ENCODE measurements at regions not wholly inside any gene's neighbourhood (a gene's known extent, or its start where the extent isn't known, plus 50 kb on each side); places are given as distances from the start of the nearest gene placed in this dataset.

DNA sequence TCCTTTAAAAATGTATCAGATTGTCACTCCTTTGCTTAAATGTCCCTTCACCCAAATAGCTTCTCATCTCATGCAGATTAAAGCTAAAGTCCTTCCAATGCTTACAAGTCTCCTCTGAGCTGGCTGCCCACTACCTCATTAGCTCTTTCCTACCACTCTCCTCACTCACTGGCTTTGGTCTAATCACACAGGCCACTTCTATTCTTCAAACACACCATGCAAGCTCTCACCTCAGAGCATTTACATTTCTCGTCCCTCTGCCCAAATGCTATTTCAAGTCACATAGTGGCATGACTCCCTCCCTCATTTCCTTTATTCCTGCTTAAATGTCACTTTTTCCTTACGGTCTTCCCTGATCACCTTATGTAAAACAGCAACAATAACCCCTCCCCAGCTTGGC lies 110.6 kb upstream of the CMC1 start:
- POLR2A ChIA-PET = no interaction called here
- CTCF ChIA-PET = no interaction called here
- DNase-seq (ENCODE audit: low read depth, low spot score) (no peak), ATAC-seq (no peak)
- no TSS peak for BruUV-seq (replicated peaks)
- intact Hi-C loops (cut with micrococcal nuclease; ENCODE audit: unreplicated experiment) (no loop called here), in situ Hi-C loops (cut with HindIII; ENCODE audit: low pct_unique_long_range_greater_than_20kb, low sequenced_read_pairs) (no loop called here)
- H3K4me3 ChIP-seq (ENCODE audit: low read depth in 2 of 2, low read length in 2 of 2) = no peak overlapping the region
- no peaks in the 10 kb centered on the region for H3K4me1 ChIP-seq (ENCODE audit: control insufficient read depth, insufficient read depth, low read length)
- TF ChIP-seq, protein P1, sequence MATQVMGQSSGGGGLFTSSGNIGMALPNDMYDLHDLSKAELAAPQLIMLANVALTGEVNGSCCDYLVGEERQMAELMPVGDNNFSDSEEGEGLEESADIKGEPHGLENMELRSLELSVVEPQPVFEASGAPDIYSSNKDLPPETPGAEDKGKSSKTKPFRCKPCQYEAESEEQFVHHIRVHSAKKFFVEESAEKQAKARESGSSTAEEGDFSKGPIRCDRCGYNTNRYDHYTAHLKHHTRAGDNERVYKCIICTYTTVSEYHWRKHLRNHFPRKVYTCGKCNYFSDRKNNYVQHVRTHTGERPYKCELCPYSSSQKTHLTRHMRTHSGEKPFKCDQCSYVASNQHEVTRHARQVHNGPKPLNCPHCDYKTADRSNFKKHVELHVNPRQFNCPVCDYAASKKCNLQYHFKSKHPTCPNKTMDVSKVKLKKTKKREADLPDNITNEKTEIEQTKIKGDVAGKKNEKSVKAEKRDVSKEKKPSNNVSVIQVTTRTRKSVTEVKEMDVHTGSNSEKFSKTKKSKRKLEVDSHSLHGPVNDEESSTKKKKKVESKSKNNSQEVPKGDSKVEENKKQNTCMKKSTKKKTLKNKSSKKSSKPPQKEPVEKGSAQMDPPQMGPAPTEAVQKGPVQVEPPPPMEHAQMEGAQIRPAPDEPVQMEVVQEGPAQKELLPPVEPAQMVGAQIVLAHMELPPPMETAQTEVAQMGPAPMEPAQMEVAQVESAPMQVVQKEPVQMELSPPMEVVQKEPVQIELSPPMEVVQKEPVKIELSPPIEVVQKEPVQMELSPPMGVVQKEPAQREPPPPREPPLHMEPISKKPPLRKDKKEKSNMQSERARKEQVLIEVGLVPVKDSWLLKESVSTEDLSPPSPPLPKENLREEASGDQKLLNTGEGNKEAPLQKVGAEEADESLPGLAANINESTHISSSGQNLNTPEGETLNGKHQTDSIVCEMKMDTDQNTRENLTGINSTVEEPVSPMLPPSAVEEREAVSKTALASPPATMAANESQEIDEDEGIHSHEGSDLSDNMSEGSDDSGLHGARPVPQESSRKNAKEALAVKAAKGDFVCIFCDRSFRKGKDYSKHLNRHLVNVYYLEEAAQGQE (IDR thresholded peaks at IDR 0.05; ENCODE audit: insufficient read depth in 1 of 2, low read depth in 2 of 2, low read length in 1 of 2) = no peak
- TF ChIP-seq POLR2AphosphoS5 (IDR thresholded peaks at IDR 0.05; ENCODE audit: low read depth, low read length) (no peak), CTCF (IDR thresholded peaks at IDR 0.05) (no peak), SIN3A (IDR thresholded peaks at IDR 0.05; ENCODE audit: borderline replicate concordance, insufficient read depth, low read depth, low read length) (no peak), TCF7L2 (IDR thresholded peaks at IDR 0.05; ENCODE audit: low read depth, low read length) (no peak)
- no peak overlapping the region for H3K27ac ChIP-seq (ENCODE audit: low read length)
- no peaks in the 10 kb centered on the region for H3K36me3 ChIP-seq (ENCODE audit: control insufficient read depth, insufficient read depth, low read length)
- H3K9me3 ChIP-seq (ENCODE audit: control insufficient read depth, insufficient read depth, low read depth, low read length) = no peaks in the 10 kb centered on the region
- no peaks in the 10 kb centered on the region for H3K27me3 ChIP-seq (ENCODE audit: control insufficient read depth, insufficient read depth, low read length)

DNA sequence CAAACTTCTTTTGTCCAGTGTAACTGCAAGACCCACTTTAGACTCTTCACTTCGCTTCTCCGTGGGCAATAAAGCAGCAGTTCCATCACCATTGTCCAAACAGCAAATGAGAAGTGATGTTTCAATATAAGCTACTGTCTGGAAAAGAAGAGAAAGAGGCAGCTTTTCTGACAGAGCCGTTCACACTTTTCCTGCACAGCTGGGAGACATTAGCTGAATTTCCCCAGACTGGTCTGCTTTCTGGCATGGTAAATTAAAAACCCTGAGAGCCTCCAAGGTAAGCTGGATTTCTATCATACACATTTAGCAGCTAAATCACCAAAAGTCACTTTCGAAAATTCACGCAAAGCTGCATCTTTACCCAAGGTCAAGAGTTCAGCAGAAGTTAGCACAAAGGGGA lies 108.5 kb upstream of the CMC1 start:
- Histone ChIP-seq H3K27ac (ENCODE audit: low read length) (no peak overlapping the region), H3K36me3 (ENCODE audit: control insufficient read depth, insufficient read depth, low read length) (no peaks in the 10 kb centered on the region), H3K27me3 (ENCODE audit: control insufficient read depth, insufficient read depth, low read length) (no peaks in the 10 kb centered on the region), H3K9me3 (ENCODE audit: control insufficient read depth, insufficient read depth, low read depth, low read length) (no peaks in the 10 kb centered on the region), H3K4me1 (ENCODE audit: control insufficient read depth, insufficient read depth, low read length) (no peaks in the 10 kb centered on the region), H3K4me3 (ENCODE audit: low read depth in 2 of 2, low read length in 2 of 2) (no peak overlapping the region)
- no peak for ATAC-seq
- in situ Hi-C loops (cut with HindIII; ENCODE audit: low pct_unique_long_range_greater_than_20kb, low sequenced_read_pairs) (no loop called here), intact Hi-C loops (cut with micrococcal nuclease; ENCODE audit: unreplicated experiment) (no loop called here)
- POLR2A ChIA-PET = no interaction called here
- BruUV-seq (replicated peaks) = no TSS peak
- CTCF ChIA-PET = no interaction called here
- DNase-seq (ENCODE audit: low read depth, low spot score) = no peak
- TF ChIP-seq CTCF (IDR thresholded peaks at IDR 0.05) (no peak), SIN3A (IDR thresholded peaks at IDR 0.05; ENCODE audit: borderline replicate concordance, insufficient read depth, low read depth, low read length) (no peak), TCF7L2 (IDR thresholded peaks at IDR 0.05; ENCODE audit: low read depth, low read length) (no peak), POLR2AphosphoS5 (IDR thresholded peaks at IDR 0.05; ENCODE audit: low read depth, low read length) (no peak)
- TF ChIP-seq, protein P1 (IDR thresholded peaks at IDR 0.05; ENCODE audit: insufficient read depth in 1 of 2, low read depth in 2 of 2, low read length in 1 of 2) = no peak
